Neural crest cell (in vitro differentiated cells): ENCODE measurements at regions not wholly inside any gene's neighbourhood (a gene's known extent, or its start where the extent isn't known, plus 50 kb on each side); places are given as distances from the start of the nearest gene placed in this dataset.

Experiments
- DNase-seq: peaks from one replicate; pipeline ENCODE4 v3.0.0; 2021; ENCODE audit warnings: low read depth, mixed read lengths, low spot score
- H3K27ac Mint-ChIP-seq: one replicate; pipeline ENCODE4 v1.8.0; 2021; ENCODE audit warnings: mild to moderate bottlenecking, mixed read lengths; ENCODE audit not compliant: unreplicated experiment
- H3K27me3 Mint-ChIP-seq: 2 replicates; pipeline ENCODE4 v1.8.0; 2021; ENCODE audit warnings: low read depth, mild to moderate bottlenecking, mixed read lengths
- H3K36me3 Mint-ChIP-seq: 2 replicates; pipeline ENCODE4 v1.8.0; 2021; ENCODE audit warnings: low read depth, mild to moderate bottlenecking, mixed read lengths
- H3K4me1 Mint-ChIP-seq: 2 replicates; pipeline ENCODE4 v1.8.0; 2021; ENCODE audit warnings: mixed read lengths
- H3K4me3 Mint-ChIP-seq: one replicate; pipeline ENCODE4 v1.8.0; 2021; ENCODE audit warnings: mild to moderate bottlenecking, mixed read lengths
- H3K9me3 Mint-ChIP-seq: 2 replicates; pipeline ENCODE4 v1.8.0; 2021; ENCODE audit warnings: mixed read lengths
- CTCF ChIP-seq: fragments of 200-600 bp; sonication (generic); conservative IDR thresholded peaks from 2 replicates; pipeline ENCODE4 v1.5.0; 2021; ENCODE audit warnings: antibody characterized with exemption, mild to moderate bottlenecking

GRCh38 chr3:180402471-180403073, 199.4 kb upstream of the TTC14 start:
- no peaks in the 10 kb centered on the region for H3K4me1 Mint-ChIP-seq
- no peak overlapping the region for H3K4me3 Mint-ChIP-seq
- no peak for DNase-seq
- TF ChIP-seq CTCF = no peak
- no peaks in the 10 kb centered on the region for H3K27me3 Mint-ChIP-seq
- no peaks in the 10 kb centered on the region for H3K9me3 Mint-ChIP-seq
- H3K36me3 Mint-ChIP-seq = no peaks in the 10 kb centered on the region
- H3K27ac Mint-ChIP-seq = no peak overlapping the region

- no peaks in the 10 kb centered on the region for H3K27me3 Mint-ChIP-seq
- H3K4me1 Mint-ChIP-seq = no peaks in the 10 kb centered on the region
- no peak overlapping the region for H3K27ac Mint-ChIP-seq
- no peak for TF ChIP-seq CTCF
- H3K4me3 Mint-ChIP-seq = no peak overlapping the region
- H3K9me3 Mint-ChIP-seq = no peaks in the 10 kb centered on the region
- no peak for DNase-seq
- H3K36me3 Mint-ChIP-seq = no peaks in the 10 kb centered on the region
Measured at GRCh38 chr3:180403156-180403555, 198.8 kb upstream of the TTC14 start.

GRCh38 chr3:180408654-180409053, 193.3 kb upstream of the TTC14 start:
- H3K27me3 Mint-ChIP-seq = no peaks in the 10 kb centered on the region
- DNase-seq = no peak
- H3K36me3 Mint-ChIP-seq = no peaks in the 10 kb centered on the region
- no peaks in the 10 kb centered on the region for H3K4me1 Mint-ChIP-seq
- H3K27ac Mint-ChIP-seq = no peak overlapping the region
- no peak overlapping the region for H3K4me3 Mint-ChIP-seq
- no peak for TF ChIP-seq CTCF
- no peaks in the 10 kb centered on the region for H3K9me3 Mint-ChIP-seq

GRCh38 chr3:180409170-180409569, 192.8 kb upstream of the TTC14 start:
- no peak overlapping the region for H3K4me3 Mint-ChIP-seq
- H3K27ac Mint-ChIP-seq = no peak overlapping the region
- no peak for DNase-seq
- no peaks in the 10 kb centered on the region for H3K27me3 Mint-ChIP-seq
- TF ChIP-seq CTCF = no peak
- no peaks in the 10 kb centered on the region for H3K4me1 Mint-ChIP-seq
- H3K36me3 Mint-ChIP-seq = no peaks in the 10 kb centered on the region
- H3K9me3 Mint-ChIP-seq = no peaks in the 10 kb centered on the region

- H3K27ac Mint-ChIP-seq = no peak overlapping the region
- no peak for TF ChIP-seq CTCF
- H3K4me3 Mint-ChIP-seq = no peak overlapping the region
- H3K36me3 Mint-ChIP-seq = no peaks in the 10 kb centered on the region
- H3K4me1 Mint-ChIP-seq = no peaks in the 10 kb centered on the region
- DNase-seq = no peak
- H3K9me3 Mint-ChIP-seq = no peaks in the 10 kb centered on the region
- no peaks in the 10 kb centered on the region for H3K27me3 Mint-ChIP-seq
Measured at GRCh38 chr3:180409883-180410282, 192.1 kb upstream of the TTC14 start.
